ENCODE measurements at regions not wholly inside any gene's neighbourhood (a gene's known extent, or its start where the extent isn't known, plus 50 kb on each side); places are given as distances from the start of the nearest gene placed in this dataset.

DNA sequence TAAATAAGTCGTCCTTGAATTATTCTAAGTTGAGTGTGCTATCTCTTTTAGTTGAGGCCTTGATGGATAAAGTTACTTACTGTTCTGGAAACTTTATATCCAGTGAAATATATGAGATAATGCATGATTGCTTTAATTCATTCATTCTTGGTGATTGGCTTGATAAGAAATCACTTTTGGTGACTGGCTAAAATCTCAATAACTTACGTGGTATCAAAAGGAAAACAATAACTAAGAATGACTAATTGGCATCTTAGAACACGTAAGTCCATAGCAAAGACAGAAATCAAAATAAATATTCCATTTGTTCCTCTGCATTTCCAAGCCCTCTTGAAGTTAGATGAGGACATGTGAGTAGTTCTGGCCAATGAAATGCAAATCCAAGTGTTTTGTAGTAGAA is 251.6 kb downstream of the NUP35 start:
- no peak overlapping the region for H3K4me3 ChIP-seq (ENCODE audit: low read depth, low read length)
- TF ChIP-seq, protein P1, sequence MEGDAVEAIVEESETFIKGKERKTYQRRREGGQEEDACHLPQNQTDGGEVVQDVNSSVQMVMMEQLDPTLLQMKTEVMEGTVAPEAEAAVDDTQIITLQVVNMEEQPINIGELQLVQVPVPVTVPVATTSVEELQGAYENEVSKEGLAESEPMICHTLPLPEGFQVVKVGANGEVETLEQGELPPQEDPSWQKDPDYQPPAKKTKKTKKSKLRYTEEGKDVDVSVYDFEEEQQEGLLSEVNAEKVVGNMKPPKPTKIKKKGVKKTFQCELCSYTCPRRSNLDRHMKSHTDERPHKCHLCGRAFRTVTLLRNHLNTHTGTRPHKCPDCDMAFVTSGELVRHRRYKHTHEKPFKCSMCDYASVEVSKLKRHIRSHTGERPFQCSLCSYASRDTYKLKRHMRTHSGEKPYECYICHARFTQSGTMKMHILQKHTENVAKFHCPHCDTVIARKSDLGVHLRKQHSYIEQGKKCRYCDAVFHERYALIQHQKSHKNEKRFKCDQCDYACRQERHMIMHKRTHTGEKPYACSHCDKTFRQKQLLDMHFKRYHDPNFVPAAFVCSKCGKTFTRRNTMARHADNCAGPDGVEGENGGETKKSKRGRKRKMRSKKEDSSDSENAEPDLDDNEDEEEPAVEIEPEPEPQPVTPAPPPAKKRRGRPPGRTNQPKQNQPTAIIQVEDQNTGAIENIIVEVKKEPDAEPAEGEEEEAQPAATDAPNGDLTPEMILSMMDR (IDR thresholded peaks at IDR 0.05; ENCODE audit: low read depth, low read length), result no peak
- DNase-seq (ENCODE audit: low read depth, low spot score), result no peak
- in situ Hi-C loops (cut with HindIII; ENCODE audit: low sequenced_read_pairs), result no loop called here

DNA sequence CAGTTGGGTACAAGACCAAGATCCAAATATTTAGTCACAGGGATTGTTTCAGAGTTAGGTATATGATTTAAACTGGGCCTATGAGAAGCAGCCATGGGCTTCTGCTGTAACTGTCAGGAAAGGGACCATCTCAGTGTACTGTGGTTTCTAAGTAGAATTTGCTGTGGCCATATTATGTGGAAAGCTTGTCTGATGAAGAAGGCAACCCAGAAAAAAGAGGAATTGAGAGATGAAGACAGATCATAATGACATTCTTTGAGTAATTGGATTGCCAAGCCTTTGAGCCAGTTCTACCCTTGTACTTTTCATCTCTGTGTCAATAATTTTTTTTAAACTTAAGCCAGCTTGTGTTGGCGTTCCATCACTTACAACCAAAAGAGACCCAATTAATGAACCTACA is 259.6 kb downstream of the NUP35 start:
- no peak for DNase-seq (ENCODE audit: low read depth, low spot score)
- in situ Hi-C loops (cut with HindIII; ENCODE audit: low sequenced_read_pairs), result no loop called here

DNA sequence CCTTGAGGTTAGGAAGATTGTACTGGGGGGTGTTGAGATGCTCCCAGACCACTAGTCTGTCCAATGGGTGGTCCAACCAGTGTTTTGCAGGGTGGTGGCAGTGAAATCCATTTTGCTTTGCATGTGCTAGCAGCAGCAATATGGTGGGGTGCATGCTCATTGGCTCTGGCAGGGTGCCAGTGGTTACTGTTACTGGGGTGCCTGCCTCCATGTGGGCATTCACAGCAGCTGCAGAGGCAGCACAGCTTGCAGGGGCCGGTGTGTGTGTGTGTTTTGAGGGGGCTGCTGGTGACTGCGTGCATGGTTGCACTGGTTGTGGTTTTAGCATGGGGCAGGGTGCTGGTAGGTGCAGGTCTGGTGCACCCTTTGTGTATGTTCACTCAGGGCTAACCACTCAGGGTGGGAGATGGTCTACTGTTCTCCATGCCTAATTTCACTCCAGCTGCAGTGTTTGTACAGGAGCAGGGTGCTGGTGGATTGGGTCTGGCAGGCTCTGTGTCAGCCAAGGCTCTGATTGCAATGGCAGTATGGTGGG is 265.4 kb downstream of the NUP35 start:
- DNase-seq (ENCODE audit: low read depth, low spot score), result no peak
- in situ Hi-C loops (cut with HindIII; ENCODE audit: low sequenced_read_pairs), result no loop called here
- no peak overlapping the region for H3K4me3 ChIP-seq (ENCODE audit: low read depth, low read length)
- TF ChIP-seq, protein P1 (IDR thresholded peaks at IDR 0.05; ENCODE audit: low read depth, low read length), result no peak

More for the DNA sequence above, 259.6 kb downstream of the NUP35 start:
- no peak overlapping the region for H3K4me3 ChIP-seq (ENCODE audit: low read depth, low read length)
- TF ChIP-seq, protein P1 (IDR thresholded peaks at IDR 0.05; ENCODE audit: low read depth, low read length), result no peak

DNA sequence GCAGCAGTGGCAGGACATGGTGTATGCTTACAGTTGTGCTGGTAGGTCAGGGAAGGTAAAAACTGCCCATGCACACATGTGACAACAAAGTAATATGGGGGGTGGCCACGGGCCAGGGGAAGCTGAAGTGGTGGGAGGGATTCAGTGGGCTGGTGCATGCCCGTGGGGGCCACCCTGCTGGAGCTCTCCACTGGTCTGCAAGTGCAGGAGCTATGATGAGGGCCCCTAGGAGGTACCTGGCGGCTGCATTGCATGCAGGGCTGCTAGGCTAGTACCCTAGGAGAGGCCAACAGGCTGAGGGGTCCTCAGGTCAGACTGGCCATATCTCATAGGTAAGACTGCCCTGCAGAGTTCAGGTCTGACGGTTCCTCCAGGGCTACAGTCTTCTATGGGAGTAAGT is 265.9 kb downstream of the NUP35 start:
- TF ChIP-seq, protein P1 (IDR thresholded peaks at IDR 0.05; ENCODE audit: low read depth, low read length), result no peak
- DNase-seq (ENCODE audit: low read depth, low spot score), result no peak
- in situ Hi-C loops (cut with HindIII; ENCODE audit: low sequenced_read_pairs), result no loop called here
- H3K4me3 ChIP-seq (ENCODE audit: low read depth, low read length), result no peak overlapping the region

DNA sequence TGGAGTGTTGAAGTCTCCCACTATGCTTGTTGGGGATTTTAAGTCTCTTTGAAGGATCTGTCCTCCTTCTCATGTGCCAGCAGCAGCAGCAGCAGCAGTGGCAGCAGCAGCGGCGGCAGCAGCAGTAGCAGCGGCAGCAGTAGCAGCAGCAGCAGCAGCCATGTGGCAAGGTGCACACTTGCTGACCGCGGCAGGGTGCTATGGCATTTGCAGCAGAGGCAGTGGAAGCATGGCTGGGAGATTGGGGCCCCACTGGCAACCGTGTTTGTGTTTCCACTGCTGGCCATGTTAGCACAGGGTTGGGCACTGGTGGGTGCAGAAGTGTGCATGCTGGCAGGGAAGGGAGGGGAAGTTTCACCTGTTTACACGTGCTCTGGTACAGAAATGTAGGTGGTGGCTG is 280.1 kb downstream of the NUP35 start:
- in situ Hi-C loops (cut with HindIII; ENCODE audit: low sequenced_read_pairs), result no loop called here

DNA sequence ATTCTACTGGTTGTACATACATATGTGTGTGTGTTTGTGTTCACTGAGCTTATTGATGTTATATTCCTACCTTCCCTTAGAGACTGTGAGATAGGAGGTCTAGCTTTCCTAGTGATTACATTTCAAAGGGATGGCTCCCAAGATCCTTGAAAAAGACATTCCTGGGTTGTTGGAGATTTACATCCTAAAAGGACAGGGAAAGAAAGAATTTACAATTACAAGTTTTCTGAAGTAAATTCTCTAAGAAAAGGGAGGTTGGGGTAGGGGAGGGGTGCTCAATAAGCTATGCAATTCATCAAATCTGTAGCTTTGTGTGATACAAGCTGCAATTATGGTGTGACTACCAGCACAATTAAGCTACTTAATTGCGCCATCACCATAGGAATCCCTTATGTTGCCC is 284.3 kb downstream of the NUP35 start:
- H3K4me3 ChIP-seq (ENCODE audit: low read depth, low read length), result no peak overlapping the region
- in situ Hi-C loops (cut with HindIII; ENCODE audit: low sequenced_read_pairs), result no loop called here
- no peak for DNase-seq (ENCODE audit: low read depth, low spot score)
- TF ChIP-seq, protein P1 (IDR thresholded peaks at IDR 0.05; ENCODE audit: low read depth, low read length), result no peak

More for the DNA sequence above, 280.1 kb downstream of the NUP35 start:
- no peak for DNase-seq (ENCODE audit: low read depth, low spot score)
- TF ChIP-seq, protein P1 (IDR thresholded peaks at IDR 0.05; ENCODE audit: low read depth, low read length), result no peak
- H3K4me3 ChIP-seq (ENCODE audit: low read depth, low read length), result no peak overlapping the region

DNA sequence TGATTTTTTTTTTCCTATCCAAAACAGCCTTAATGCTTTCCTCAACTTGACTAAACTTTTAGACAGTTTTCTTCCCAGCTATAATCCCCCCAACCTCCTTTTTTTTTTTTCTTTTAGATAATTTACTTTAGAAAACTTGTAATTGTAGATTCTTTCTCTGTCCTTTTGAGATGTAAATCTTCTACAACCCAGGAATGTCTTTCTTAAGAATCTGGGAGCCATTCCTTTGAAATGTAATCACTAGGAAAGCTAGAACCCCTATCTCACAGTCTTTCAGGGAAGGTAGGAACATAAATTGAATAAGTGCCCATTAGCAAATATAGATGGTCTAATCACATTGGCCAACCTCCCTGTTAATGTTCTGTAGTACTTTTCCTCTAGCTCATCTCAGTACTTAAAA is 285.4 kb downstream of the NUP35 start:
- DNase-seq (ENCODE audit: low read depth, low spot score), result no peak
- in situ Hi-C loops (cut with HindIII; ENCODE audit: low sequenced_read_pairs), result no loop called here
- no peak overlapping the region for H3K4me3 ChIP-seq (ENCODE audit: low read depth, low read length)
- TF ChIP-seq, protein P1 (IDR thresholded peaks at IDR 0.05; ENCODE audit: low read depth, low read length), result no peak
